OCI-LY3 (cell line): ENCODE measurements at regions not wholly inside any gene's neighbourhood (a gene's known extent, or its start where the extent isn't known, plus 50 kb on each side); places are given as distances from the start of the nearest gene placed in this dataset.

Experiments
- CTCF ChIP-seq: fragments of 200-600, 300-600 bp; sonication (generic); IDR thresholded peaks from 2 replicates; pipeline ENCODE4 v1.5.1; 2014; ENCODE audit warnings: antibody characterized with exemption, low read length, low read depth
- EZH2phosphoT487 ChIP-seq: fragments of 200-600 bp; shearing (Covaris generic); IDR thresholded peaks from 2 replicates; pipeline ENCODE4 v1.6.1; 2018; ENCODE audit warnings: antibody characterized with exemption, mixed run types, low read depth

DNA sequence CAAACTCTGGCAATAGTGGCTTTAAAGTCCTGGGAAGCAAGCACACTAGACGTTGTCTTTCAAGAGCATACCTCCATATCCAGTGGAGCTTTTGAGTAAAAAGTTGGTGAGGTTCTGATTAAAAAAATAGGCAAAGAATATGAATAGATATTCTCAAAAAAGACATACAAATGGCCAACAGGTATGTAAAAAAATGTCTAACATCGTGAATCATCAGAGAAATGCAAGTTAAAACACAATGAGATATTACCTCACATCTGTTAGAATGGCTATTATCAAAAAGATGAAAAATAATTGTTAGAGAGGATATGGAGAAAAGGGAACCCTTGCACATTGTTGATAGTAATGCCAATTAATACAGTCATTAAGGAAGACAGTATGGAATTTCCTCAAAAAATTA, 407.1 kb downstream of the MDFIC start:
- TF ChIP-seq CTCF, result no peak
- TF ChIP-seq EZH2phosphoT487, result no peak
